Naive thymus-derived CD4-positive, alpha-beta T cell (primary cell): ENCODE measurements at regions not wholly inside any gene's neighbourhood (a gene's known extent, or its start where the extent isn't known, plus 50 kb on each side); places are given as distances from the start of the nearest gene placed in this dataset.
A peak's percentile ranks its signal among the peaks of the same experiment; 100 is the strongest.

ENCODE experiments used
- ATAC-seq: fragments of 150-1000 bp; cut with Tn5 transposase; 2 replicates; pipeline ENCODE4 v1.10.0; 2021; ENCODE audit warnings: mild to moderate bottlenecking, moderate library complexity
- CTCF ChIA-PET: fragments of 350-600 bp; sonication (Branson Sonifier 250); formaldehyde crosslinking; loops from one replicate; lab custom pipeline; 2021; ENCODE audit warnings: antibody characterized with exemption; lab: Charles Lee
- POLR2A ChIA-PET: fragments of 350-600 bp; sonication (Branson Sonifier 250); formaldehyde crosslinking; loops from one replicate; lab custom pipeline; 2021; ENCODE audit warnings: antibody characterized with exemption, inconsistent platforms; lab: Charles Lee
- DNase-seq, 9 donors: peaks; one replicate each; pipeline versions ENCODE4 v3.0.0 to v3.0.0-alpha.2; 2020 to 2022; ENCODE audit warnings: mixed read lengths in 1 of 9
- H3K27ac ChIP-seq: one replicate; pipeline ENCODE4 v1.7.0; 2013; ENCODE audit warnings: mild to moderate bottlenecking, low read depth, low read length, moderate library complexity
- H3K27me3 ChIP-seq, 2 donors: one replicate each; pipeline ENCODE4 v1.7.0; 2013; ENCODE audit warnings: low read length in 2 of 2, mild to moderate bottlenecking in 2 of 2, moderate library complexity in 2 of 2; ENCODE audit not compliant: control insufficient read depth in 2 of 2, insufficient read depth in 2 of 2
- H3K36me3 ChIP-seq, 3 experiments: 1 replicate in 2 of 3; 2 replicates in 1 of 3; pipeline ENCODE4 v1.7.0; 2013; ENCODE audit warnings: low read length in 3 of 3, mild to moderate bottlenecking in 3 of 3, moderate library complexity in 1 of 3; ENCODE audit not compliant: insufficient read depth in 3 of 3, control insufficient read depth in 2 of 3
- H3K4me1 ChIP-seq, 2 donors: one replicate each; pipeline ENCODE4 v1.7.0; 2013; ENCODE audit warnings: low read length in 2 of 2, mild to moderate bottlenecking in 2 of 2, moderate library complexity in 1 of 2; ENCODE audit not compliant: control insufficient read depth in 2 of 2, insufficient read depth in 2 of 2
- H3K4me3 ChIP-seq: 2 replicates; pipeline ENCODE4 v1.7.0; 2013; ENCODE audit warnings: mild to moderate bottlenecking, low read length
- H3K9me3 ChIP-seq, 3 experiments: 1 replicate in 2 of 3; 2 replicates in 1 of 3; pipeline ENCODE4 v1.7.0; 2013; ENCODE audit warnings: low read length in 3 of 3; ENCODE audit not compliant: control insufficient read depth in 2 of 3
- H3K27ac Mint-ChIP-seq, 9 donors: one replicate each; pipeline ENCODE4 v1.8.0; 2020 to 2022; ENCODE audit warnings: mixed read lengths in 9 of 9, mild to moderate bottlenecking in 8 of 9, moderate library complexity in 5 of 9, inconsistent platforms in 2 of 9
- H3K27me3 Mint-ChIP-seq, 5 donors: one replicate each; pipeline ENCODE4 v1.8.0; 2021 to 2022; ENCODE audit warnings: mixed read lengths in 5 of 5, mild to moderate bottlenecking in 1 of 5
- H3K36me3 Mint-ChIP-seq, 5 donors: one replicate each; pipeline ENCODE4 v1.8.0; 2020 to 2022; ENCODE audit warnings: mixed read lengths in 5 of 5, mild to moderate bottlenecking in 3 of 5, inconsistent platforms in 1 of 5
- H3K4me1 Mint-ChIP-seq, 7 donors: one replicate each; pipeline ENCODE4 v1.8.0; 2020 to 2022; ENCODE audit warnings: mixed read lengths in 7 of 7, mild to moderate bottlenecking in 3 of 7, inconsistent platforms in 1 of 7
- H3K4me3 Mint-ChIP-seq, 10 donors: one replicate each; pipeline ENCODE4 v1.8.0; 2020 to 2022; ENCODE audit warnings: mild to moderate bottlenecking in 10 of 10, mixed read lengths in 10 of 10, moderate library complexity in 6 of 10, inconsistent platforms in 2 of 10
- H3K9me3 Mint-ChIP-seq, 11 donors: one replicate each; pipeline ENCODE4 v1.8.0; 2020 to 2022; ENCODE audit warnings: mixed read lengths in 11 of 11, mild to moderate bottlenecking in 4 of 11, inconsistent platforms in 1 of 11, moderate library complexity in 1 of 11
- intact Hi-C, 2 donors: fragments of 100-400 bp; cut with micrococcal nuclease; formaldehyde crosslinking; loops; one replicate each; pipeline ENCODE4 v1.15.1; 2023

DNA sequence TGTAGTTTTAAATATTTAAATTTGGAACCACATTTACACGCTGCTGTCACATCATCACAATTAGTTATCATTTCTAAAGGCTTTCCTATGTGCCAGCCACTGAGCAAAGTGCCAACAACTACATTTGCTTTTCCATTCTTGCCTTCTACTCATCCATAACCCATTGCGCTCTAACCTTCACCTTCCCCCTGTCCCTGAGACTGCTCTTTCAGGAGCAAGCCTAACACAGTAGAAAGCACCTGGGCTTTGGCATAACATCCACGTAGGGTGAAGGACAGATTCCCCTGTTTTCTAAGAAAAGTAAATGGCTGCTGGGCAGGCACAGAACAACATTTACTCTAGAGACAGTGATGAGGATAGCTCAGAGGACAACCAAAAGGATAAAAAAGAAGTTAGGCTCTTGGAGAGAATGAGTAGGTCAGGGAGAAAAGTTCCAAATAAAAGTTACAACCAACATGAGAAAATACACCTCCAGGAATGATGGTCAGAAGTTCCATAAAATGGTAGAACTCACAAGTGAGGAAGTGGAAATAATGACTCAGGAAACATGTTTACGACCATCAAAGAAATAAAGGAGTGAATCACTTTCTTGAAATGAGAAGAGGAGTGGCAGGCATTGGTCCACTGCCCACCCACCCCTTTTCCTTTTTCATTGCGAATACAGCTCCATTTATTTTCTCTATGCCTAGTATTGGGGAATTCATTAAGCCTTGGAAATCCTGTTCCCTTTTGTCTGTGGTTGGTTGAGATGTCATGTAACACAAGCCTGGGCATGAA lies 77.2 kb downstream of the PFDN4 start:
- peaks cover 0 to 7% (median 0%) of the 10 kb centered on the region in 11 donors for H3K9me3 Mint-ChIP-seq
- peaks cover 0 to under 1% (median 0%) of the 10 kb centered on the region in 5 donors for H3K27me3 Mint-ChIP-seq
- no peak overlapping the region for H3K27ac ChIP-seq
- H3K4me1 Mint-ChIP-seq = peaks cover 0 to 10% (median 0%) of the 10 kb centered on the region in 7 donors
- ChIA-PET POLR2A (no interaction called here), CTCF (no interaction called here)
- peak overlapping the region in 1 of 9 donors; percentile 76 for H3K27ac Mint-ChIP-seq
- intact Hi-C loops = loop anchor here in 1 of 2 donors (1.0 kb wide), 1 partner anchor 39 kb away; no protein-coding TSS in a partner anchor
- no peaks in the 10 kb centered on the region for H3K4me1 ChIP-seq
- DNase-seq = no peak
- no peak for ATAC-seq
- no peaks in the 10 kb centered on the region for H3K36me3 ChIP-seq
- no peak overlapping the region for H3K4me3 ChIP-seq
- no peaks in the 10 kb centered on the region for H3K9me3 ChIP-seq
- no peaks in the 10 kb centered on the region for H3K27me3 ChIP-seq
- peak overlapping the region in 1 of 10 donors; percentile 23 for H3K4me3 Mint-ChIP-seq
- H3K36me3 Mint-ChIP-seq = no peaks in the 10 kb centered on the region

DNA sequence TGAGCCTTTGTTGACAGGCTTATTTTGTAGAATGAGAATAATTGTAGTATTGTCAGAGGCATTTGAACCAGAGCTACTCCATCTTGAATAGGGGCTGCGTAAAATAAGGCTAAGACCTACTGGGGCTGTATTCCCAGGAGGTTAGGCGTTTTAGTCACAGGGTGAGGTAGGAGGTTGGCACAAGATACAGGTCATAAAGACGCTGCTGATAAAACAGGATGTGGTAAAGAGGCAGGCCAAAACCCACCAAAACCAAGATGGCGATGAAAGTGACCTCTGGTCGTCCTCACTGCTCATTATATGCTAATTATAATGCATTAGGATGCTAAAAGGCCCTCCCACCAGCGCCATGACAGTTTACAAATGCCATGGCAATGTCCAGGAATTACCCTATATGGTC lies 82.7 kb downstream of the PFDN4 start:
- no peak overlapping the region for H3K27ac ChIP-seq
- DNase-seq = no peak
- H3K4me3 ChIP-seq = no peak overlapping the region
- ChIA-PET CTCF (no interaction called here), POLR2A (no interaction called here)
- intact Hi-C loops = no loop called here
- H3K27ac Mint-ChIP-seq = no peak overlapping the region
- H3K4me3 Mint-ChIP-seq = no peak overlapping the region
- H3K27me3 Mint-ChIP-seq = peaks cover 0 to 17% (median 9%) of the 10 kb centered on the region in 5 donors
- H3K36me3 Mint-ChIP-seq = no peaks in the 10 kb centered on the region
- H3K4me1 Mint-ChIP-seq = peaks cover 0 to 6% (median 0%) of the 10 kb centered on the region in 7 donors
- no peaks in the 10 kb centered on the region for H3K36me3 ChIP-seq
- H3K9me3 ChIP-seq = no peaks in the 10 kb centered on the region
- H3K9me3 Mint-ChIP-seq = peaks cover 0 to 3% (median 0%) of the 10 kb centered on the region in 11 donors
- H3K27me3 ChIP-seq = peaks cover 0 to 5% of the 10 kb centered on the region in 2 donors
- H3K4me1 ChIP-seq = no peaks in the 10 kb centered on the region
- no peak for ATAC-seq

DNA sequence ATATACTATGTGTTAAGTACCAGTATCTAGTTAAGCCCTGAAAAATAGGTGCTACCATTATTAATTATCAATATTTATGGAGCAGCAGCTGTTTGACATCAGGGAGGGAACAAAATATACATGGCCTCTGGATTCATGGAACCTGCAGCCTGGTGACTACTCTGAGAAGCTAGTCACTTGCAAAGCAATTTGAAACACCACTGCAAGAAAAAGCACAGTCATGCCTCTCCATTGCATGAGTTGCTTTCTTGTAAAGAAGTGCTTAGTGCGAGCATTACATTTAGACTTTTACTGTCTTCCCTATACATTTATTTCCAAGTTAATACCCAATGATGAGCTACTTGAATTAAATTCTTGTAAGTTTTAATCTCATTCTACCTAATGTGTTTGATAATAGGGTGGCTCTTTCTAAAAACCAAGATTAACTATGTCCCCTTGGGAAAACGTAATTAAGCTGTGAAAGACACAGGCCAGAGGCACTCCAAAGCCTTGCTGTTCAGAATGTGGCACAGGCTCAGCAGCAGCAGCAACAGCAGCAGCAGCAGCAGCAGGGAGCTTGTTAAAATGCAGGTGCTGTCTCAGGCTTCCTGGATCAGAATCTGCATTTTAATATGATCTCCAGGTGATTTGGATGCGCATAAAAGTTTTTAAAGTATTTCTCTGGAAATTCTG lies 83.6 kb downstream of the PFDN4 start:
- intact Hi-C loops = no loop called here
- no peaks in the 10 kb centered on the region for H3K36me3 Mint-ChIP-seq
- ATAC-seq = no peak
- CTCF ChIA-PET = interaction anchor here (0.5 kb wide), 1 partner anchor 133 kb away, joined by 3 read pairs; no protein-coding TSS in a partner anchor
- Histone ChIP-seq H3K27ac (no peak overlapping the region), H3K4me3 (no peak overlapping the region), H3K9me3 (no peaks in the 10 kb centered on the region), H3K27me3 (peaks cover 0 to 5% of the 10 kb centered on the region in 2 donors), H3K4me1 (no peaks in the 10 kb centered on the region), H3K36me3 (no peaks in the 10 kb centered on the region)
- H3K4me3 Mint-ChIP-seq = no peak overlapping the region
- no peak for DNase-seq
- H3K9me3 Mint-ChIP-seq = peaks cover 0 to 6% (median 0%) of the 10 kb centered on the region in 11 donors
- peaks cover 0 to 3% (median 0%) of the 10 kb centered on the region in 7 donors for H3K4me1 Mint-ChIP-seq
- POLR2A ChIA-PET = no interaction called here
- H3K27me3 Mint-ChIP-seq = peaks cover 3 to 19% (median 13%) of the 10 kb centered on the region in 5 donors
- no peak overlapping the region for H3K27ac Mint-ChIP-seq

DNA sequence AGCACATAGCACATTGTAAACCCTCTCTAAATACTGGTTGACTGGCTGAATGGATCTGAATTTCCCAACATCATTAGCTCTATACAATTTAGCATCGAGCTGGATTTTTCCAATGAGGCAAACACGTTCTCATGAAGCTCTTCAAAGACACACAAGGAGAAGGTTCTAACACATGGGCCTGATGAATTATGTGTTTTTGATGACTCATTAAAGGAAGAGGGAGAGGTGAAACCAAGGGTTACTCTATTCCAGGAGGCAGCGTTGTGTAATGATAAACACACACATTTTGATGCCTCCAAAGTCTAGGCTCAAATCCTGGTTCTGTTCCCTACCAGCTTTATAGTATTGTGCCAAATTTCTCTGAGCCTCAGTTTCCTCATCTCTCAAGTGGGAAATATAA lies 84.3 kb downstream of the PFDN4 start:
- Histone ChIP-seq H3K4me3 (no peak overlapping the region), H3K27ac (no peak overlapping the region), H3K9me3 (no peaks in the 10 kb centered on the region), H3K27me3 (peaks cover 0 to 5% of the 10 kb centered on the region in 2 donors), H3K36me3 (no peaks in the 10 kb centered on the region), H3K4me1 (no peaks in the 10 kb centered on the region)
- intact Hi-C loops = no loop called here
- POLR2A ChIA-PET = no interaction called here
- Mint-ChIP-seq H3K9me3 (peaks cover 0 to 6% (median 0%) of the 10 kb centered on the region in 11 donors), H3K36me3 (no peaks in the 10 kb centered on the region), H3K4me1 (peaks cover 0 to 3% (median 0%) of the 10 kb centered on the region in 7 donors), H3K27me3 (peaks cover 3 to 21% (median 13%) of the 10 kb centered on the region in 5 donors), H3K4me3 (no peak overlapping the region), H3K27ac (no peak overlapping the region)
- CTCF ChIA-PET = no interaction called here
- DNase-seq (no peak), ATAC-seq (no peak)

DNA sequence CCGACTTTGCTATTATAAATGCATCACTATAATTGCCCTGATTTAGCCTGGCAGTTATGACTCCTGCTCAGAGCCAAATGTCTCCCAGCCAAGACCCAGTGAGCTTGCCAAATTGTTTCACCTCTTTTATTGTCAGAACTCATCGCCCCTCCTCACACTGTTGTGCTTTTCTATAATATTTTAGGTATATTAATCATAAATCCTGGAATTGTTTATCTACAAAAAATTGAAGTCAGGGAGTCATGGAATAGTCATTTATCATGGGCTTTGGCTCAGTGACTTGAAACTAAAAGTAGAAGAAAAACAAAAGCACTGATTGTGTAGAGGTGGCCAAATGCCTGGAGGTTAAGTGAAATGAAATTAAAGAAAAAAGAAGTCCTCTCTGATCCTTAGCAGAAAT lies 85.6 kb downstream of the PFDN4 start:
- Histone ChIP-seq H3K4me1 (no peaks in the 10 kb centered on the region), H3K4me3 (no peak overlapping the region), H3K27me3 (peaks cover 0 to 5% of the 10 kb centered on the region in 2 donors), H3K27ac (no peak overlapping the region), H3K9me3 (no peaks in the 10 kb centered on the region), H3K36me3 (no peaks in the 10 kb centered on the region)
- ATAC-seq (no peak), DNase-seq (no peak)
- H3K4me3 Mint-ChIP-seq = no peak overlapping the region
- intact Hi-C loops = no loop called here
- peaks cover 0 to 3% (median 0%) of the 10 kb centered on the region in 7 donors for H3K4me1 Mint-ChIP-seq
- H3K36me3 Mint-ChIP-seq = no peaks in the 10 kb centered on the region
- POLR2A ChIA-PET = no interaction called here
- H3K27ac Mint-ChIP-seq = no peak overlapping the region
- CTCF ChIA-PET = no interaction called here
- peaks cover 3 to 22% (median 13%) of the 10 kb centered on the region in 5 donors for H3K27me3 Mint-ChIP-seq
- H3K9me3 Mint-ChIP-seq = peaks cover 0 to 6% (median 0%) of the 10 kb centered on the region in 11 donors

DNA sequence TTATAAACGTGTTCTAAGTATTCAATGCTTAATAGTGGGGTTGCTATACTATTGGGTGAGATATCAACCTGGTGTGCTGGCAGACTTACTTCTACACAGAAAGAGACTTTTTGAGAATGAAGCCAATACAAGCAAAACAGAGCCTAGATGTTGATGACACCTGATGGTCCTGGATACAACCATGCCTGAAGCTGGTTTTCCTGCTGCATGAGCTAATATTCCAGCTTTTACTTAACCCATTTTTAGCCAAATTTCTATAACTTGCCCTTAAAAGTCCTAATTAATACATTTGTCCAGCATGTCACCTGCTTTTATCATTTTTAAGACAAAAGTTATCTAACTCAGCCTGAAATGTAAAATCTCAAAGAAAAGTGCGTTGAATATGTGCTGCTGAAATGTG lies 86.2 kb downstream of the PFDN4 start:
- POLR2A ChIA-PET = no interaction called here
- DNase-seq = no peak
- no peak overlapping the region for H3K27ac ChIP-seq
- peaks cover 3 to 22% (median 14%) of the 10 kb centered on the region in 5 donors for H3K27me3 Mint-ChIP-seq
- CTCF ChIA-PET = no interaction called here
- H3K4me1 ChIP-seq = no peaks in the 10 kb centered on the region
- H3K36me3 ChIP-seq = no peaks in the 10 kb centered on the region
- no peak for ATAC-seq
- peaks cover 0 to 3% (median 0%) of the 10 kb centered on the region in 7 donors for H3K4me1 Mint-ChIP-seq
- no peak overlapping the region for H3K4me3 ChIP-seq
- H3K9me3 Mint-ChIP-seq = peaks cover 0 to 3% (median 0%) of the 10 kb centered on the region in 11 donors
- no peaks in the 10 kb centered on the region for H3K9me3 ChIP-seq
- peaks cover 0 to 5% of the 10 kb centered on the region in 2 donors for H3K27me3 ChIP-seq
- H3K4me3 Mint-ChIP-seq = no peak overlapping the region
- intact Hi-C loops = no loop called here
- H3K36me3 Mint-ChIP-seq = no peaks in the 10 kb centered on the region
- H3K27ac Mint-ChIP-seq = no peak overlapping the region
